RWPE2 (cell line): ENCODE measurements at regions not wholly inside any gene's neighbourhood (a gene's known extent, or its start where the extent isn't known, plus 50 kb on each side); places are given as distances from the start of the nearest gene placed in this dataset.

Experiments used
- ATAC-seq: fragments of 200-7000 bp; cut with Tn5 transposase; 3 replicates; pipeline ENCODE4 v1.9.1; 2021; ENCODE audit warnings: low read depth
- DNase-seq: peaks from one replicate; pipeline ENCODE4 v3.0.0-alpha.2; 2020; ENCODE audit warnings: low spot score
- H3K27ac ChIP-seq: fragments of 450-650 bp; 2 replicates; pipeline ENCODE4 v1.5.1; 2017; ENCODE audit warnings: mild to moderate bottlenecking; ENCODE audit not compliant: poor library complexity, severe bottlenecking
- H3K27me3 ChIP-seq: fragments of 250-450 bp; sonication (Bioruptor Pico); 2 replicates; pipeline ENCODE4 v1.5.1; 2021; ENCODE audit warnings: mild to moderate bottlenecking, moderate library complexity; ENCODE audit not compliant: insufficient read depth, poor library complexity, severe bottlenecking
- H3K36me3 ChIP-seq: fragments of 250-450 bp; sonication (Bioruptor Pico); 2 replicates; pipeline ENCODE4 v1.5.1; 2020; ENCODE audit warnings: low read depth, mild to moderate bottlenecking, moderate library complexity
- H3K4me1 ChIP-seq: fragments of 250-450 bp; sonication (Bioruptor Pico); 2 replicates; pipeline ENCODE4 v1.5.1; 2021; ENCODE audit warnings: mild to moderate bottlenecking, moderate library complexity; ENCODE audit not compliant: insufficient read depth, poor library complexity, severe bottlenecking
- H3K4me3 ChIP-seq: fragments of 250-450 bp; sonication (Bioruptor Pico); 2 replicates; pipeline ENCODE4 v1.5.1; 2021; ENCODE audit warnings: mild to moderate bottlenecking, moderate library complexity; ENCODE audit not compliant: severe bottlenecking
- H3K9me3 ChIP-seq: fragments of 250-450 bp; sonication (Bioruptor Pico); 2 replicates; pipeline ENCODE4 v1.5.1; 2021; ENCODE audit warnings: mild to moderate bottlenecking, moderate library complexity; ENCODE audit not compliant: severe bottlenecking
- TF ChIP-seq, protein P1 (sequence below): fragments of 450-650 bp; IDR thresholded peaks from one replicate; pipeline ENCODE4 v1.5.1; 2017; ENCODE audit warnings: mild to moderate bottlenecking, moderate library complexity; ENCODE audit not compliant: poor library complexity, severe bottlenecking

DNA sequence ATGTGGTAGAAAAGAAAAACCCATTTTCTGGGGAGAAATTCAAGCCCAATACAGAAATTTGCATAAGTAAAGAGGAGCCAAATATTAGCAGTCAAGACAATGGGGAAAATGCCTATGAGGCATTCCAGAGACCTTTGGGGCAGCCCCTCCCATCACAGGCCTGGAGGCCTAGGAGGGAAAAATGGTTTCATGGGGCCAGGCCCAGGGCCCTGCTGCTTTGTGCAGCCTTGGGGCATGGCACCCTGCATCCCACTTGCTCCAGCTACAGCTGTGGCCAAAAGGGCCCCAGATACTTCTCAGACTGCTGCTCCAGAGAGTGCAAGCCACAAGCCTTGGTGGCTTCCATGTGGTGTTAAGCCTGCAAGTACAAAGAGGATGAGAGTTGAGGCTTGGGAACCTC is 51.3 kb upstream of the CYP1B1 start:
- no peak for ATAC-seq
- TF ChIP-seq, protein P1, sequence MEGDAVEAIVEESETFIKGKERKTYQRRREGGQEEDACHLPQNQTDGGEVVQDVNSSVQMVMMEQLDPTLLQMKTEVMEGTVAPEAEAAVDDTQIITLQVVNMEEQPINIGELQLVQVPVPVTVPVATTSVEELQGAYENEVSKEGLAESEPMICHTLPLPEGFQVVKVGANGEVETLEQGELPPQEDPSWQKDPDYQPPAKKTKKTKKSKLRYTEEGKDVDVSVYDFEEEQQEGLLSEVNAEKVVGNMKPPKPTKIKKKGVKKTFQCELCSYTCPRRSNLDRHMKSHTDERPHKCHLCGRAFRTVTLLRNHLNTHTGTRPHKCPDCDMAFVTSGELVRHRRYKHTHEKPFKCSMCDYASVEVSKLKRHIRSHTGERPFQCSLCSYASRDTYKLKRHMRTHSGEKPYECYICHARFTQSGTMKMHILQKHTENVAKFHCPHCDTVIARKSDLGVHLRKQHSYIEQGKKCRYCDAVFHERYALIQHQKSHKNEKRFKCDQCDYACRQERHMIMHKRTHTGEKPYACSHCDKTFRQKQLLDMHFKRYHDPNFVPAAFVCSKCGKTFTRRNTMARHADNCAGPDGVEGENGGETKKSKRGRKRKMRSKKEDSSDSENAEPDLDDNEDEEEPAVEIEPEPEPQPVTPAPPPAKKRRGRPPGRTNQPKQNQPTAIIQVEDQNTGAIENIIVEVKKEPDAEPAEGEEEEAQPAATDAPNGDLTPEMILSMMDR: no peak
- Histone ChIP-seq H3K36me3 (no peaks in the 10 kb centered on the region), H3K27ac (no peak overlapping the region), H3K4me1 (no peaks in the 10 kb centered on the region), H3K27me3 (no peaks in the 10 kb centered on the region), H3K4me3 (no peak overlapping the region), H3K9me3 (peaks cover 3% of the 10 kb centered on the region)
- DNase-seq: no peak

GRCh38 chr2:38125842-38126241 is 49.9 kb upstream of the CYP1B1 start:
- H3K4me3 ChIP-seq: no peak overlapping the region
- H3K27me3 ChIP-seq: no peaks in the 10 kb centered on the region
- H3K9me3 ChIP-seq: peaks cover 3% of the 10 kb centered on the region
- TF ChIP-seq, protein P1: no peak
- no peak for DNase-seq
- ATAC-seq: no peak
- H3K36me3 ChIP-seq: no peaks in the 10 kb centered on the region
- H3K4me1 ChIP-seq: no peaks in the 10 kb centered on the region
- no peak overlapping the region for H3K27ac ChIP-seq
